ENCODE measurements at regions not wholly inside any gene's neighbourhood (a gene's known extent, or its start where the extent isn't known, plus 50 kb on each side); places are given as distances from the start of the nearest gene placed in this dataset.

DNA sequence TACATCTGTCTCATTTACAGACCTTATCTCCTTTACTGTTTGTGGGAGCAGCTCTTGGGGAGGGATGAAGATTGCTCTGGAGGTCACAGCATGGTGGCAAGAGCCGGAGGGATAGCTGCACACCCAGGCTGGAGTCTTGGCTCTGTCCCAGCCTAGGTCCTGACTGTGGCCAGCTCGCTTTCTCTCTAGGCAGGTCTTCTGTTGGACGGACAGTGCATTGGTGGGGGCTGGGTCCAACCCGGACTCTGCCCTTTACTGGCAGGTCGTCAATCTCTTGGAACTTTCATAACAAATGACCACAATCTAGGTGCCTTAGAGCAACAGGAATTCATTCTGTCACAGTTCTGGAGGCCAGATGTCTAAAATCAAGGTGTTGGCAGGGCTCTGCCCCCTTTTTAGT lies 319.8 kb upstream of the C1orf174 start:
- TF ChIP-seq, protein P1, sequence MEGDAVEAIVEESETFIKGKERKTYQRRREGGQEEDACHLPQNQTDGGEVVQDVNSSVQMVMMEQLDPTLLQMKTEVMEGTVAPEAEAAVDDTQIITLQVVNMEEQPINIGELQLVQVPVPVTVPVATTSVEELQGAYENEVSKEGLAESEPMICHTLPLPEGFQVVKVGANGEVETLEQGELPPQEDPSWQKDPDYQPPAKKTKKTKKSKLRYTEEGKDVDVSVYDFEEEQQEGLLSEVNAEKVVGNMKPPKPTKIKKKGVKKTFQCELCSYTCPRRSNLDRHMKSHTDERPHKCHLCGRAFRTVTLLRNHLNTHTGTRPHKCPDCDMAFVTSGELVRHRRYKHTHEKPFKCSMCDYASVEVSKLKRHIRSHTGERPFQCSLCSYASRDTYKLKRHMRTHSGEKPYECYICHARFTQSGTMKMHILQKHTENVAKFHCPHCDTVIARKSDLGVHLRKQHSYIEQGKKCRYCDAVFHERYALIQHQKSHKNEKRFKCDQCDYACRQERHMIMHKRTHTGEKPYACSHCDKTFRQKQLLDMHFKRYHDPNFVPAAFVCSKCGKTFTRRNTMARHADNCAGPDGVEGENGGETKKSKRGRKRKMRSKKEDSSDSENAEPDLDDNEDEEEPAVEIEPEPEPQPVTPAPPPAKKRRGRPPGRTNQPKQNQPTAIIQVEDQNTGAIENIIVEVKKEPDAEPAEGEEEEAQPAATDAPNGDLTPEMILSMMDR (IDR thresholded peaks at IDR 0.05), result no peak
- no peak overlapping the region for H3K27ac ChIP-seq
- no peak for ATAC-seq
- H3K4me1 ChIP-seq, result no peaks in the 10 kb centered on the region
- DNase-seq, result no peak
- no peaks in the 10 kb centered on the region for H3K36me3 ChIP-seq
- no peak overlapping the region for H3K4me3 ChIP-seq
- intact Hi-C loops (cut with DNase I), result no loop called here
- H3K27me3 ChIP-seq (ENCODE audit: low read depth), result peaks cover 12% of the 10 kb centered on the region
- H3K9me3 ChIP-seq, result no peaks in the 10 kb centered on the region

DNA sequence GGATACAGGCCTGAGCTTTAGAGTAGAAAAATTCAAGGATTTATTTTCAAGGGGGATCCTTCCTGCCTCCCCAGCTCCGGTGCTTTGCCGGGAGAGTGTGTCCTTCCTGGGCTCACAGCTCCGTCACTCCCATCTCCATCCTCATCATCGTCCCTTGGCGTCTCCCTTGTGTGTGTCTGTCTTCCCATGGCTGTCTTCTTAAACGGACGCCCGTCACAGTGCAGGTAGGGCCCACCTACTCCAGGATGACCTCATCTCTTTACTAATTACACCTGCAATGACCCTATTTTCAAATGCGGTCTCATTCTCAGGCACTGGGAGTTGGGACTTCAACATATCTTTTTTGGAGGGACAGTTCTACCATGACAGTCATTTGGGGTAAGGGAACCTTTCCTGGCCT lies 320.3 kb upstream of the C1orf174 start:
- DNase-seq, result no peak
- TF ChIP-seq, protein P1 (IDR thresholded peaks at IDR 0.05), result no peak
- Histone ChIP-seq H3K27ac (no peak overlapping the region), H3K36me3 (no peaks in the 10 kb centered on the region), H3K4me1 (no peaks in the 10 kb centered on the region), H3K9me3 (no peaks in the 10 kb centered on the region), H3K27me3 (ENCODE audit: low read depth) (peaks cover 12% of the 10 kb centered on the region), H3K4me3 (no peak overlapping the region)
- ATAC-seq, result no peak
- intact Hi-C loops (cut with DNase I), result no loop called here

DNA sequence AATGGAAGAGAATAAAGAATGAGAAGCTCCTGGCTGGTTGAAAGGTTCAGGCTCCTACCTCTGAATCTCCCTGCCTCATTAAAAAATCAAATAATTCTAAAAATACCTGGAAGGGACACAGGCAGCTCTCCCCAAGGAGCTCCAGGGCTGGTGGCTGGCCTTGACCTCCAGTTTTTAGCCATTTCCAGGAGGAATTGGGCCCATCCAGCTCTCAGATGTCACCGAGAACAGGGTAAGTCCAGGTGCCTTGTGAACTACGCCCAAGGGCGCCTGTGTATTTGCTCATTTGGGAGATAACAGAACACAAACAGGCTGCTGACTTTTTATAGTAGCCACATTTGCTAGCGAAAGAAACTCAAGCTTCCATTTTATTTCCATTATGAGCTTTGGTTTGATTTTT lies 321.0 kb upstream of the C1orf174 start:
- intact Hi-C loops (cut with DNase I), result no loop called here
- H3K27me3 ChIP-seq (ENCODE audit: low read depth), result peaks cover 12% of the 10 kb centered on the region
- no peak overlapping the region for H3K27ac ChIP-seq
- H3K36me3 ChIP-seq, result no peaks in the 10 kb centered on the region
- ATAC-seq, result no peak
- H3K9me3 ChIP-seq, result no peaks in the 10 kb centered on the region
- no peaks in the 10 kb centered on the region for H3K4me1 ChIP-seq
- no peak for DNase-seq
- H3K4me3 ChIP-seq, result no peak overlapping the region
- TF ChIP-seq, protein P1 (IDR thresholded peaks at IDR 0.05), result no peak

DNA sequence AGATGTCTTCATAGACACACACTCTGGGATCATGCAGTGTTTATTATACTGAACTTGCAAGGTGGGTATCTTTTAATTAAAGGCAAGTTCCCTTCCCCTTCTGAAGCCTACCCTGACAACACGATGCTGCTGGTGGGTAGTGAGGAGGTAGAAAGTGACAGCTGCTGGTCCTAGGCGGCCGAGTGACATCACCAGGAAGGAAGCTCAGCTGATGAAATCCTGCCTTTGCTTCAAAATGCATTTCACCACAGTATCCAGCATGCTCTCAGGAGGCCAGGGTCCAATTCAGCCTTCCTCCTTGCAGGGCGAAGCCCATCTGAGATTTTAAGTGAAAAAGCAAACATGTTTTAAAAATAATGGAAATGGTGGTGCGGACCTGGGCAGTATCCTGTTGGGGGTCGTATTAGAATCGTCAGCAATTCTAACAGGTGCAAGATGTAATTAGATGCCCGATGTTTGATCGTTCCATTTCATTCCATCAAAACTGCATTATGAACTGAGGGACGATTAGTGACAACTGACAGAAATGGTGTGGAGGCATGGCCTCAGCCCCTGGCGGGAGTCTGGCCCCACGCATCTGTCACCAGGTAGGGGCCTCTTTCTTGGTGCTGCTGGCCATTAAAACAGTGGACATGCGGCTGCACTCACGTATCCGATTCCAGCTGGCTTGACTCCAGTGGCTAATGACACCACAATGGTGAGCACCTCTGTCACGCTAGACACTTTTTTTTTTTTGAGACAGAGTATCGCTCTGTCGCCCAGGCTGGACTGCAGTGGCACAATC lies 324.8 kb upstream of the C1orf174 start:
- TF ChIP-seq, protein P1 (IDR thresholded peaks at IDR 0.05), result no peak
- Histone ChIP-seq H3K4me1 (no peaks in the 10 kb centered on the region), H3K36me3 (no peaks in the 10 kb centered on the region), H3K27me3 (ENCODE audit: low read depth) (peaks cover 6% of the 10 kb centered on the region), H3K9me3 (no peaks in the 10 kb centered on the region), H3K4me3 (no peak overlapping the region), H3K27ac (no peak overlapping the region)
- no peak for DNase-seq
- intact Hi-C loops (cut with DNase I), result no loop called here
- ATAC-seq, result no peak

DNA sequence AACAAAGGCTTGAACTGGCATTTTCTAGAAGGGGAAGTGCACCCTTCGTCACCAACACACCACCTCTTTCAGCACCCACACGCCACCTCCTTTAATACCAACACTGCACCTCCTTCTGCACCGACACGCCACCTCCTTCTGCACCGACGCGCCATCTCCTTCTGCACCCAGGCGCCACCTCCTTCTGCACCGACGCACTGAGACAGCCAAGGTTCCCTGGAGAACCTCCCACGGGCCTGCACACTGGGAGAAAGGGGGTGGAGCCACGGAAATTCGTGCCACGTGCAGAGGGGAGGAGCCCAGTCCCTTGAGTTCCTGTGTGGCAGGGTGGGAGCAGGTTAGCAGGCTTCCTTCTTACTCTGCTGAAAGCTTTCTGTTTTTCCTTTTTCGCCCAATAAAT lies 327.9 kb upstream of the C1orf174 start:
- TF ChIP-seq, protein P1 (IDR thresholded peaks at IDR 0.05), result no peak
- intact Hi-C loops (cut with DNase I), result no loop called here

More for the DNA sequence above, 327.9 kb upstream of the C1orf174 start:
- no peaks in the 10 kb centered on the region for H3K27me3 ChIP-seq (ENCODE audit: low read depth)
- no peaks in the 10 kb centered on the region for H3K36me3 ChIP-seq
- ATAC-seq, result no peak
- H3K4me3 ChIP-seq, result no peak overlapping the region
- H3K9me3 ChIP-seq, result no peaks in the 10 kb centered on the region
- no peak for DNase-seq
- no peaks in the 10 kb centered on the region for H3K4me1 ChIP-seq
- no peak overlapping the region for H3K27ac ChIP-seq

Data from lower lobe of right lung (tissue), 2 donors.